SK-N-SH (cell line): ENCODE measurements at regions not wholly inside any gene's neighbourhood (a gene's known extent, or its start where the extent isn't known, plus 50 kb on each side); places are given as distances from the start of the nearest gene placed in this dataset.
A peak's percentile ranks its signal among the peaks of the same experiment; 100 is the strongest.

Source experiments
- CTCF ChIA-PET: fragments of 300-600, 350-600 bp; formaldehyde crosslinking; extraction: SDS; loops from one replicate; lab custom pipeline; 2021; lab: Yijun Ruan, JAX
- POLR2A ChIA-PET: fragments of 350-600 bp; sonication (Branson Sonifier 250); formaldehyde crosslinking; extraction: SDS; loops from one replicate; lab custom pipeline; 2020; ENCODE audit warnings: antibody characterized with exemption, inconsistent platforms; lab: Yijun Ruan, JAX
- DNase-seq: peaks from one replicate; pipeline ENCODE4 v3.0.0; 2012
- H2AFZ ChIP-seq: fragments of 200-600 bp; sonication (generic); 2 replicates; pipeline ENCODE4 v1.8.1; 2016; ENCODE audit warnings: antibody characterized with exemption, mild to moderate bottlenecking, low read depth
- H3F3A ChIP-seq: fragments of 200-600 bp; sonication (generic); replicated peaks from 2 replicates; pipeline ENCODE3; 2016; ENCODE audit warnings: antibody characterized with exemption, mild to moderate bottlenecking; ENCODE audit not compliant: insufficient read depth
- H3K27ac ChIP-seq, 2 experiments: fragments of 200-500 bp in 1 of 2; fragments of 200-600 bp in 1 of 2; sonication (Bioruptor generic) in 1 of 2; sonication (generic), shearing (Covaris generic) in 1 of 2; 2 replicates each; pipeline versions ENCODE4 v1.5.1 to v1.6.1; 2014 to 2016; ENCODE audit warnings: low read depth in 2 of 2, inconsistent platforms in 1 of 2, low read length in 1 of 2, mild to moderate bottlenecking in 1 of 2, mixed read lengths in 1 of 2
- H3K27me3 ChIP-seq: fragments of 200-600 bp; sonication (generic), shearing (Covaris generic); 2 replicates; pipeline ENCODE4 v1.6.1; 2016; ENCODE audit warnings: mixed run types; ENCODE audit not compliant: insufficient read depth
- H3K36me3 ChIP-seq, 2 experiments: fragments of 200-500 bp in 1 of 2; fragments of 200-600 bp in 1 of 2; sonication (Bioruptor generic) in 1 of 2; sonication (generic) in 1 of 2; replicated peaks in 1 of 2; 2 replicates each; pipeline versions ENCODE3 to v1.5.1; 2014 to 2016; ENCODE audit warnings: low read length in 1 of 2, mild to moderate bottlenecking in 1 of 2; ENCODE audit not compliant: insufficient read depth in 2 of 2, control insufficient read depth in 1 of 2
- H3K4me1 ChIP-seq, 2 experiments: fragments of 200-500 bp in 1 of 2; fragments of 200-600 bp in 1 of 2; sonication (Bioruptor generic) in 1 of 2; sonication (generic), shearing (Covaris generic) in 1 of 2; 2 replicates each; pipeline versions ENCODE4 v1.5.1 to v1.6.1; 2014 to 2016; ENCODE audit warnings: low read depth in 1 of 2, low read length in 1 of 2, mixed run types in 1 of 2; ENCODE audit not compliant: insufficient read depth in 2 of 2, control insufficient read depth in 1 of 2
- H3K4me2 ChIP-seq: fragments of 200-600 bp; sonication (generic), shearing (Covaris generic); 2 replicates; pipeline ENCODE4 v1.6.1; 2017; ENCODE audit warnings: mixed run types
- H3K4me3 ChIP-seq, 2 experiments: fragments of 200-500 bp in 1 of 2; fragments of 200-600 bp in 1 of 2; sonication (Bioruptor generic) in 1 of 2; sonication (generic), shearing (Covaris generic) in 1 of 2; 2 replicates each; pipeline versions ENCODE4 v1.5.1 to v1.8.1; 2014 to 2016; ENCODE audit warnings: low read depth in 2 of 2, inconsistent platforms in 1 of 2, low read length in 1 of 2, mild to moderate bottlenecking in 1 of 2, mixed read lengths in 1 of 2, moderate library complexity in 1 of 2
- H3K79me2 ChIP-seq: fragments of 200-600 bp; sonication (generic); 2 replicates; pipeline ENCODE4 v1.8.1; 2017; ENCODE audit warnings: mild to moderate bottlenecking; ENCODE audit not compliant: insufficient read depth
- H3K9ac ChIP-seq: fragments of 200-600 bp; sonication (generic); 2 replicates; pipeline ENCODE4 v1.6.1; 2017; ENCODE audit warnings: mixed run types
- H3K9me2 ChIP-seq: fragments of 200-600 bp; sonication (generic); 2 replicates; pipeline ENCODE4 v1.6.1; 2017; ENCODE audit warnings: mixed run types
- H3K9me3 ChIP-seq: fragments of 200-600 bp; sonication (generic); 2 replicates; pipeline ENCODE4 v1.6.1; 2017; ENCODE audit warnings: mixed run types, mild to moderate bottlenecking, moderate library complexity
- H4K20me1 ChIP-seq: fragments of 200-600 bp; sonication (generic); 2 replicates; pipeline ENCODE4 v1.6.1; 2017; ENCODE audit warnings: mild to moderate bottlenecking, mixed run types; ENCODE audit not compliant: insufficient read depth
- CHD2 ChIP-seq: fragments of 150-350 bp; IDR thresholded peaks from 2 replicates; pipeline ENCODE4 v1.6.1; 2018; ENCODE audit warnings: low read length; ENCODE audit not compliant: partially characterized antibody
- ELF1 ChIP-seq: IDR thresholded peaks from 2 replicates; pipeline ENCODE4 v1.4.0; 2012
- FOSL2 ChIP-seq: IDR thresholded peaks from 2 replicates; pipeline ENCODE4 v1.4.0; 2012; ENCODE audit warnings: low read depth, mild to moderate bottlenecking, moderate library complexity, borderline replicate concordance
- GATA2 ChIP-seq: sonication (generic); formaldehyde crosslinking; IDR thresholded peaks from 2 replicates; pipeline ENCODE4 v1.5.0; 2020; ENCODE audit warnings: mild to moderate bottlenecking, missing genetic modification reagents
- MXI1 ChIP-seq: IDR thresholded peaks from 2 replicates; pipeline ENCODE4 v1.6.1; 2012; ENCODE audit warnings: mild to moderate bottlenecking, low read depth, low read length, improper control_type of control experiment
- POLR2AphosphoS5 ChIP-seq: IDR thresholded peaks from 2 replicates; pipeline ENCODE4 v1.6.1; 2012; ENCODE audit warnings: low read depth, low read length
- RAD21 ChIP-seq: IDR thresholded peaks from 2 replicates; pipeline ENCODE4 v1.6.1; 2012; ENCODE audit warnings: mild to moderate bottlenecking, low read length
- RXRA ChIP-seq: IDR thresholded peaks from 2 replicates; pipeline ENCODE4 v1.4.0; 2012; ENCODE audit warnings: low read depth, mild to moderate bottlenecking, borderline replicate concordance
- SIN3A ChIP-seq: IDR thresholded peaks from 2 replicates; pipeline ENCODE4 v1.6.1; 2012; ENCODE audit warnings: low read depth, mild to moderate bottlenecking, low read length, moderate library complexity, borderline replicate concordance
- SMC3 ChIP-seq: IDR thresholded peaks from 2 replicates; pipeline ENCODE4 v1.6.1; 2012; ENCODE audit warnings: low read depth, low read length, improper control_type of control experiment
- TAF1 ChIP-seq: IDR thresholded peaks from 2 replicates; pipeline ENCODE4 v1.6.1; 2012; ENCODE audit warnings: low read depth, mild to moderate bottlenecking, low read length, moderate library complexity, borderline replicate concordance
- TCF12 ChIP-seq: IDR thresholded peaks from 2 replicates; pipeline ENCODE4 v1.4.0; 2012
- WGBS: methylation state at CpG from one replicate; pipeline ENCODE4 v1.1.6; 2017; ENCODE audit warnings: low lambda C conversion rate; 5-methylcytosine and 5-hydroxymethylcytosine counted together
- TF ChIP-seq, protein P1 (sequence below): fragments of 200-600 bp; sonication (generic); IDR thresholded peaks from 2 replicates; pipeline ENCODE4 v1.6.1; 2017; ENCODE audit warnings: antibody characterized with exemption, mild to moderate bottlenecking, moderate library complexity
- TF ChIP-seq, protein P2 (sequence below): IDR thresholded peaks from 2 replicates; pipeline ENCODE4 v1.4.0; 2012; ENCODE audit warnings: low read depth, borderline replicate concordance
- TF ChIP-seq, protein P3 (sequence below): fragments of 150-350 bp; IDR thresholded peaks from 2 replicates; pipeline ENCODE4 v1.6.1; 2016; ENCODE audit warnings: mild to moderate bottlenecking, low read depth, low read length

DNA sequence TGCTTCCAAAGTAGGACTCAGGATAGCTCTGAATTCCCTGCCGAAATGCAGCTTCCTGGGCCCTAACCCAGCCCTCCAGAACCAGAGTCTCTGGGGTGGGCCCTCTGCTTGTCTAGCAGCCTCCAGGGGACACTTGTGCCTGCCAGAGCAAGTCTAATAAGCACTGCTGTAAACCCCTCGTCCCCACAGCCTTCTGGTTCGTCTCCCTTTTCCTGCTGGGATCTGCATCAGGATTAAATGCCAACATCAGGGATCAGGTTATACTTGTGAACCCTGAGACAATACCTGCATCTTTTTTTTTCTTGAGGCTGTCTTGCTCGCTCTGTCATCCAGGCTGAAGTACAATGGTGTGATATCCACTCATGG lies 282.0 kb downstream of the SEC14L1 start:
- H2AFZ ChIP-seq: no peak overlapping the region
- DNase-seq: no peak
- H3K4me3 ChIP-seq: no peak overlapping the region
- TF ChIP-seq POLR2AphosphoS5 (no peak), TAF1 (no peak), SMC3 (no peak), ELF1 (no peak), GATA2 (CRISPR knock-in tag) (no peak), CHD2 (no peak), RAD21 (no peak), TCF12 (no peak), MXI1 (no peak), FOSL2 (no peak), SIN3A (no peak), RXRA (no peak)
- TF ChIP-seq, protein P1, sequence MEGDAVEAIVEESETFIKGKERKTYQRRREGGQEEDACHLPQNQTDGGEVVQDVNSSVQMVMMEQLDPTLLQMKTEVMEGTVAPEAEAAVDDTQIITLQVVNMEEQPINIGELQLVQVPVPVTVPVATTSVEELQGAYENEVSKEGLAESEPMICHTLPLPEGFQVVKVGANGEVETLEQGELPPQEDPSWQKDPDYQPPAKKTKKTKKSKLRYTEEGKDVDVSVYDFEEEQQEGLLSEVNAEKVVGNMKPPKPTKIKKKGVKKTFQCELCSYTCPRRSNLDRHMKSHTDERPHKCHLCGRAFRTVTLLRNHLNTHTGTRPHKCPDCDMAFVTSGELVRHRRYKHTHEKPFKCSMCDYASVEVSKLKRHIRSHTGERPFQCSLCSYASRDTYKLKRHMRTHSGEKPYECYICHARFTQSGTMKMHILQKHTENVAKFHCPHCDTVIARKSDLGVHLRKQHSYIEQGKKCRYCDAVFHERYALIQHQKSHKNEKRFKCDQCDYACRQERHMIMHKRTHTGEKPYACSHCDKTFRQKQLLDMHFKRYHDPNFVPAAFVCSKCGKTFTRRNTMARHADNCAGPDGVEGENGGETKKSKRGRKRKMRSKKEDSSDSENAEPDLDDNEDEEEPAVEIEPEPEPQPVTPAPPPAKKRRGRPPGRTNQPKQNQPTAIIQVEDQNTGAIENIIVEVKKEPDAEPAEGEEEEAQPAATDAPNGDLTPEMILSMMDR: no peak
- TF ChIP-seq, protein P2, sequence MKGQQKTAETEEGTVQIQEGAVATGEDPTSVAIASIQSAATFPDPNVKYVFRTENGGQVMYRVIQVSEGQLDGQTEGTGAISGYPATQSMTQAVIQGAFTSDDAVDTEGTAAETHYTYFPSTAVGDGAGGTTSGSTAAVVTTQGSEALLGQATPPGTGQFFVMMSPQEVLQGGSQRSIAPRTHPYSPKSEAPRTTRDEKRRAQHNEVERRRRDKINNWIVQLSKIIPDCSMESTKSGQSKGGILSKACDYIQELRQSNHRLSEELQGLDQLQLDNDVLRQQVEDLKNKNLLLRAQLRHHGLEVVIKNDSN: no peak
- TF ChIP-seq, protein P3, sequence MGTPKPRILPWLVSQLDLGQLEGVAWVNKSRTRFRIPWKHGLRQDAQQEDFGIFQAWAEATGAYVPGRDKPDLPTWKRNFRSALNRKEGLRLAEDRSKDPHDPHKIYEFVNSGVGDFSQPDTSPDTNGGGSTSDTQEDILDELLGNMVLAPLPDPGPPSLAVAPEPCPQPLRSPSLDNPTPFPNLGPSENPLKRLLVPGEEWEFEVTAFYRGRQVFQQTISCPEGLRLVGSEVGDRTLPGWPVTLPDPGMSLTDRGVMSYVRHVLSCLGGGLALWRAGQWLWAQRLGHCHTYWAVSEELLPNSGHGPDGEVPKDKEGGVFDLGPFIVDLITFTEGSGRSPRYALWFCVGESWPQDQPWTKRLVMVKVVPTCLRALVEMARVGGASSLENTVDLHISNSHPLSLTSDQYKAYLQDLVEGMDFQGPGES: no peak
- peak overlapping the region; percentile 67 to 86; a peak in 3 of 4 replicates for H3K27ac ChIP-seq
- no peaks in the 10 kb centered on the region for H3K9me2 ChIP-seq
- 90% methylated on average over 3 of the region's 4 CpGs for WGBS
- peaks cover 90% of the 10 kb centered on the region in 2 experiments for H3K4me1 ChIP-seq
- H3K79me2 ChIP-seq: peaks cover 65% of the 10 kb centered on the region; the same call in 1 of the 2 replicates
- H3K36me3 ChIP-seq: peaks cover under 1 to 3% of the 10 kb centered on the region in 2 experiments
- H3F3A ChIP-seq: peaks cover 59% of the 10 kb centered on the region
- POLR2A ChIA-PET: interaction anchor here (1.6 kb wide), 1 partner anchor 13 kb away, joined by 4 read pairs; no protein-coding TSS in a partner anchor
- no peaks in the 10 kb centered on the region for H3K9me3 ChIP-seq
- CTCF ChIA-PET: interaction anchor here (1.4 to 29.4 kb wide), 5 partner anchors 19 to 93 kb away, joined by 4 to 566 read pairs (median 205); no protein-coding TSS in a partner anchor
- H4K20me1 ChIP-seq: peaks cover 9% of the 10 kb centered on the region; the same call in 1 of the 2 replicates
- no peaks in the 10 kb centered on the region for H3K27me3 ChIP-seq
- no peak overlapping the region for H3K9ac ChIP-seq
- H3K4me2 ChIP-seq: peak overlapping the region; percentile 65; the same call in 1 of the 2 replicates
